Body of pancreas (tissue), 4 donors: ENCODE measurements at regions not wholly inside any gene's neighbourhood (a gene's known extent, or its start where the extent isn't known, plus 50 kb on each side); places are given as distances from the start of the nearest gene placed in this dataset.

Source experiments
- ATAC-seq: fragments of 150-250 bp; one replicate; pipeline ENCODE4 v1.9.1; 2016
- DNase-seq, 4 donors: peaks; one replicate each; pipeline ENCODE4 v3.0.0-alpha.2; 2019
- H3K27ac ChIP-seq, 4 donors: fragments of 200-600 bp; sonication (generic); 1 replicate in 3 of 4; 2 replicates in 1 of 4; pipeline versions ENCODE4 v1.5.1 to v1.6.1; 2016 to 2019; ENCODE audit warnings: mild to moderate bottlenecking in 1 of 4, mixed read lengths in 1 of 4, moderate library complexity in 1 of 4
- H3K27me3 ChIP-seq, 2 donors: fragments of 200-600 bp; sonication (generic); one replicate each; pipeline ENCODE4 v1.6.0; 2016; ENCODE audit warnings: mild to moderate bottlenecking in 1 of 2
- H3K36me3 ChIP-seq, 2 donors: fragments of 200-600 bp; sonication (generic); replicated peaks in 1 of 2; 2 replicates each; pipeline ENCODE4 v1.5.1; 2016; ENCODE audit warnings: low read depth in 2 of 2; ENCODE audit not compliant: insufficient read depth in 1 of 2
- H3K4me1 ChIP-seq: fragments of 200-600 bp; sonication (generic); one replicate; pipeline ENCODE4 v1.6.0; 2016
- H3K4me3 ChIP-seq, 2 donors: fragments of 200-600 bp; sonication (generic); 1 replicate in 1 of 2; 2 replicates in 1 of 2; pipeline ENCODE4 v1.5.1; 2016 to 2019
- H3K9me3 ChIP-seq, 3 donors: fragments of 200-600 bp; sonication (generic); 1 replicate in 2 of 3; 2 replicates in 1 of 3; pipeline ENCODE4 v1.5.1; 2016
- CTCF ChIP-seq, 7 experiments: fragments of 450-650 bp in 4 of 7; fragments of 200-600 bp in 3 of 7; sonication (generic) in 3 of 7; IDR thresholded peaks; one replicate each; pipeline ENCODE4 v1.5.1; 2016 to 2019; ENCODE audit warnings: antibody characterized with exemption in 7 of 7
- POLR2A ChIP-seq, 3 donors: fragments of 450-650 bp; IDR thresholded peaks; one replicate each; pipeline ENCODE4 v1.6.1; 2016; ENCODE audit warnings: antibody characterized with exemption in 3 of 3, mild to moderate bottlenecking in 2 of 3
- WGBS, 2 donors: methylation state at CpG; one replicate each; pipeline ENCODE4 v1.1.5; 2017; 5-methylcytosine and 5-hydroxymethylcytosine counted together
- intact Hi-C: fragments of 100-400 bp; cut with DNase I; formaldehyde crosslinking; loops from one replicate; pipeline ENCODE4 v1.15.1; 2023

- intact Hi-C loops, result no loop called here
Measured at GRCh38 chr9:102072059-102072764, 333.8 kb upstream of the GRIN3A start.

GRCh38 chr9:102069969-102070368 is 331.5 kb upstream of the GRIN3A start:
- no peak overlapping the region for H3K27ac ChIP-seq
- no peaks in the 10 kb centered on the region for H3K9me3 ChIP-seq
- ATAC-seq (no peak), DNase-seq (no peak)
- H3K27me3 ChIP-seq, result no peaks in the 10 kb centered on the region
- H3K4me3 ChIP-seq, result no peak overlapping the region
- 33 to 35% methylated on average over 1 of the region's 1 CpG for WGBS, 2 donors
- no peaks in the 10 kb centered on the region for H3K4me1 ChIP-seq
- intact Hi-C loops, result no loop called here
- no peaks in the 10 kb centered on the region for H3K36me3 ChIP-seq
- TF ChIP-seq CTCF (IDR thresholded peaks at IDR 0.05), result no peak
- TF ChIP-seq POLR2A (IDR thresholded peaks at IDR 0.05), result no peak

More at GRCh38 chr9:102072059-102072764, 333.8 kb upstream of the GRIN3A start:
- H3K27me3 ChIP-seq, result no peaks in the 10 kb centered on the region
- H3K9me3 ChIP-seq, result no peaks in the 10 kb centered on the region
- TF ChIP-seq POLR2A (IDR thresholded peaks at IDR 0.05) (no peak), CTCF (IDR thresholded peaks at IDR 0.05) (no peak)
- ATAC-seq (peak; percentile 76), DNase-seq (no peak)
- no peaks in the 10 kb centered on the region for H3K36me3 ChIP-seq
- WGBS, 2 donors, result 33 to 38% methylated on average over 9 of the region's 9 CpGs
- no peaks in the 10 kb centered on the region for H3K4me1 ChIP-seq
- H3K27ac ChIP-seq, result peak overlapping the region in 2 of 4 donors; percentile 39 to 61
- H3K4me3 ChIP-seq, result no peak overlapping the region

DNA sequence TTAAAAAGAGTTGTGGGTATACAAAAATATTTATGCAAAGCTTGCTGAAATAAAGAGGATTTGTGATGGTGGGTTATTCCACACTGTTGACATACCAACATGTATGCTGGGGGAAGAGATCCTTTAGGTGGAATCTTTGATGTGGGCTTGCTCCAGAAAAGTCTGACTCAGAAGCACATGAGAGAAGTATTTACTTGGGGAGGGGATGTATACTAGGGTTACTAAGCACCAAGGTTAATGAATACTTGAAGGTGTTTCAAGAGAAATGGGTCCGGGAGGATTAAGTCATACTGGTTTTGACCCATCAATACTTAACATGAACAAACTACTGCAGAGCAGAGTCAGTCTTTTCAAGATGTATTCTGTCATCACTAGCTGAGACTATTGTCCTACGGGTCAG is 316.4 kb upstream of the GRIN3A start:
- intact Hi-C loops, result no loop called here
- H3K27ac ChIP-seq, result no peak overlapping the region
- ATAC-seq, result no peak
- no peaks in the 10 kb centered on the region for H3K27me3 ChIP-seq
- H3K9me3 ChIP-seq, result no peaks in the 10 kb centered on the region
- no peaks in the 10 kb centered on the region for H3K36me3 ChIP-seq
- no peak for TF ChIP-seq CTCF (IDR thresholded peaks at IDR 0.05)
- no peak for TF ChIP-seq POLR2A (IDR thresholded peaks at IDR 0.05)
- DNase-seq, result no peak
- no peaks in the 10 kb centered on the region for H3K4me1 ChIP-seq
- WGBS, 2 donors, result 43 to 67% methylated on average over 2 of the region's 2 CpGs
- no peak overlapping the region for H3K4me3 ChIP-seq

DNA sequence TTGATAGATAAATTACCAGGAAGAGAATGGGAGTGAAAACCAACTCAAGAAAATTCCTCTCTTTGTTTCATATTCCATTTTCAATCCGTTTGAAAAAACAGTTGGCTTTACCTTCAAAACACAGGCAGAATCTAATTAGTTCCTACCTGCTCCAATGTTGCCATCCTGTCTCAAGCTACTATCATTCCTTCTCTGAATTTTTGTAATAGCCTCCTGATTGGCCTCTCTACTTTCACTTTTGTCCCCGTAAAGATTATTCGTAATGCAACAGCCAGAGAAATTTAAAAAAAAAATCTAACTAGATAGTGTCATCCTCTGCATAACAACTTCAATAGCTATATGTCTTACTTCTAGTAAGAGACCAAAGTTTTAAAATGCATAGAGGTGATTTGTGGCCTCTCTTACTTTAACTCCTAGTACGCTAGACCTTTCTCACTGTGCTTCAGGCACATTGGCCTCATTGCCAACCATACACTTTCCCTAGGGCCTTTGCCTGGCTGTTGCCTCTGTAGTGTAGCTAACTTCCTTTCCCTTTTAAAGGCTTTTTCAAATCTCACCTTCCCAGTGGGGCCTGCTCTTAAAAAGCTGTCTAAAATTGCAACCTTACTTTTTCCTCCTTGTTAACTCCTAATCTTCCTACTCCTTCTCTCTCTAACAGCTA is 311.3 kb upstream of the GRIN3A start:
- no peak for ATAC-seq
- no peak for DNase-seq
- WGBS, 2 donors, result 46 to 58% methylated on average over 4 of the region's 4 CpGs
- H3K4me1 ChIP-seq, result no peaks in the 10 kb centered on the region
- no peak overlapping the region for H3K4me3 ChIP-seq
- TF ChIP-seq POLR2A (IDR thresholded peaks at IDR 0.05) (no peak), CTCF (IDR thresholded peaks at IDR 0.05) (no peak)
- intact Hi-C loops, result no loop called here
- no peak overlapping the region for H3K27ac ChIP-seq
- no peaks in the 10 kb centered on the region for H3K36me3 ChIP-seq
- no peaks in the 10 kb centered on the region for H3K27me3 ChIP-seq
- no peaks in the 10 kb centered on the region for H3K9me3 ChIP-seq

GRCh38 chr9:102047549-102047948 is 309.1 kb upstream of the GRIN3A start:
- ATAC-seq (no peak), DNase-seq (no peak)
- Histone ChIP-seq H3K9me3 (no peaks in the 10 kb centered on the region), H3K27me3 (no peaks in the 10 kb centered on the region), H3K4me3 (no peak overlapping the region), H3K4me1 (no peaks in the 10 kb centered on the region), H3K36me3 (no peaks in the 10 kb centered on the region), H3K27ac (no peak overlapping the region)
- intact Hi-C loops, result no loop called here
- WGBS, 2 donors, result 39 to 43% methylated on average over 3 of the region's 3 CpGs
- TF ChIP-seq CTCF (IDR thresholded peaks at IDR 0.05), result no peak
- no peak for TF ChIP-seq POLR2A (IDR thresholded peaks at IDR 0.05)
